ENCODE measurements at regions not wholly inside any gene's neighbourhood (a gene's known extent, or its start where the extent isn't known, plus 50 kb on each side); places are given as distances from the start of the nearest gene placed in this dataset.

DNA sequence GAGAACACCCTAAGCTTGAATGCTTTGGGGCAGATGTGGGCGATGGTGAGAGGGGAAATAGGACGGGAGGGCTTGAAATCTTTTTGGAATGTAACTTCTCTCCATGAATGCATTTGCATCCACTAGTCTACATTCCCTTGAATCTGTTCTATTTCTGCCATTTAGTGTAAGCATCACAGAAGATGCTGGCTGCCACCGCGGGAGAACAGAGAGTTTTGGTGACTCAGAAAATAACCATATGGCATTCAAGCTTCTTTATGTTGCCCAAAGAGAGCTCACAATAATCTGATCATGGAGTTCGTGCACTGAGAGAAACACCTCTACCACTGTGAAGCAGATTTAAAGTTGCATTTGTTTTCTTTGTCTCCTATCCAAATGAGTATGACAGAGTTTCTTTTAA lies 52.6 kb upstream of the OTX2 start:
- no peak for DNase-seq (ENCODE audit: low read depth)

DNA sequence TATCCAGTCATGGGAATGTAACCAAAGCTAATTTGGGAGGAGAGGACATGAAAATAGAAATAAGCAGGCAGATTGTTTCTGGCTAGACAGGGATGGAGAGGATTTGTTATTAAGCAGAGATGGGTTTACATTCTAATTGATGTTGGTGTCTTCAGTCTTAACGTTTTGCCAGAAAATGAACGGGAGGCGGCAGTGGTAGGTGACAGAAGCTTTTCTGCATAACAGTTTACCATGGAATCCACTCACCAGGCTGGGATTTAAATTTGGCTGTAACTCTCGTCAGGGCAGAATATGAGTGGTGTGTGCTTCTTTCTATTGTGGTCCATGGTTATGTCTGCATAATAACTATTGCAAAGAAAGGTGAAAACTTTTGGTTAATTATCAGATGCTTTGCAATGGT lies 50.2 kb upstream of the OTX2 start:
- DNase-seq (ENCODE audit: low read depth) = no peak
